ENCODE measurements at regions not wholly inside any gene's neighbourhood (a gene's known extent, or its start where the extent isn't known, plus 50 kb on each side); places are given as distances from the start of the nearest gene placed in this dataset.
A peak's percentile ranks its signal among the peaks of the same experiment; 100 is the strongest.

DNA sequence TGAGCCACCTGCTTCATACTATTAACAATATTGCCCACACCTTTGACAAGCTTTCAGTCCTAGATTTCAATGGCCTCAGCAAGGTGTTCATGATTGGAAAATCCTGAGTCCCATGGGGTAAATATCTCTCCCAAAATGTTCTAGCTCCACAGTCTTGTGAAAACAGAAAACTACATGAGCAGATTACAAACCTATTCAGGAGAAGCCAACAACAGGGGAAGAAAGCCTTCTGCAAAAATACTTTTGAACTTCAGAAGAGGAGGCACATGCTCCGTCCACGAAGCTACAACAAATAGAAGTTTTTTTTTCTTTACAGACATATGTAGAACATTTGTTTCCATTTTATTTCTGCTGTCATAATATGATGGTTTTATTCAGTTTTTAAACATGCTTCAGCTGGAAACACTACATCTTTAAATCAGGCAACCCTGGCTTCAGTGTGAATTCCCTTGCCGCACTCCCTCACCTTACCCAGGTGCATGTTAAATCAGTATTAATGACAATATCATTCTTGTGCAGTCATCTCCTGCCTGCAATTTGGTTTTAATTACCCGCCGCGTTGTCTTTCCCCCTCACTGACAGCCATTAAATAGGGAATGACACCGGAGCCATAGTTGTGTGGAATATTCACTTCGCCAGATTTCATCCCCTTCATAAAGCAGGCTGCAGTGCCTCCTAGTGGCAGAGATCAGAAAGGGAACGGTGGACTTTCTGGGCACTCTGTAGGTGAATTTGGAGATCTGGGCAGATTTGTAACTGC is 725.5 kb upstream of the ARRDC4 start:
- H3K27ac ChIP-seq: no peak overlapping the region
- TF ChIP-seq, protein P1, sequence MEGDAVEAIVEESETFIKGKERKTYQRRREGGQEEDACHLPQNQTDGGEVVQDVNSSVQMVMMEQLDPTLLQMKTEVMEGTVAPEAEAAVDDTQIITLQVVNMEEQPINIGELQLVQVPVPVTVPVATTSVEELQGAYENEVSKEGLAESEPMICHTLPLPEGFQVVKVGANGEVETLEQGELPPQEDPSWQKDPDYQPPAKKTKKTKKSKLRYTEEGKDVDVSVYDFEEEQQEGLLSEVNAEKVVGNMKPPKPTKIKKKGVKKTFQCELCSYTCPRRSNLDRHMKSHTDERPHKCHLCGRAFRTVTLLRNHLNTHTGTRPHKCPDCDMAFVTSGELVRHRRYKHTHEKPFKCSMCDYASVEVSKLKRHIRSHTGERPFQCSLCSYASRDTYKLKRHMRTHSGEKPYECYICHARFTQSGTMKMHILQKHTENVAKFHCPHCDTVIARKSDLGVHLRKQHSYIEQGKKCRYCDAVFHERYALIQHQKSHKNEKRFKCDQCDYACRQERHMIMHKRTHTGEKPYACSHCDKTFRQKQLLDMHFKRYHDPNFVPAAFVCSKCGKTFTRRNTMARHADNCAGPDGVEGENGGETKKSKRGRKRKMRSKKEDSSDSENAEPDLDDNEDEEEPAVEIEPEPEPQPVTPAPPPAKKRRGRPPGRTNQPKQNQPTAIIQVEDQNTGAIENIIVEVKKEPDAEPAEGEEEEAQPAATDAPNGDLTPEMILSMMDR (IDR thresholded peaks at IDR 0.05; ENCODE audit: low read depth, low read length): peak; percentile 90
- H3K4me1 ChIP-seq (ENCODE audit: low read depth): no peaks in the 10 kb centered on the region
- H3K9me3 ChIP-seq (ENCODE audit: low read depth): no peaks in the 10 kb centered on the region
- H3K4me3 ChIP-seq: no peak overlapping the region
- H3K36me3 ChIP-seq: no peaks in the 10 kb centered on the region
- peaks cover 4% of the 10 kb centered on the region for H3K27me3 ChIP-seq
- DNase-seq (ENCODE audit: low read depth in 1 of 2, low spot score in 1 of 2): peak; percentile 60 to 75

DNA sequence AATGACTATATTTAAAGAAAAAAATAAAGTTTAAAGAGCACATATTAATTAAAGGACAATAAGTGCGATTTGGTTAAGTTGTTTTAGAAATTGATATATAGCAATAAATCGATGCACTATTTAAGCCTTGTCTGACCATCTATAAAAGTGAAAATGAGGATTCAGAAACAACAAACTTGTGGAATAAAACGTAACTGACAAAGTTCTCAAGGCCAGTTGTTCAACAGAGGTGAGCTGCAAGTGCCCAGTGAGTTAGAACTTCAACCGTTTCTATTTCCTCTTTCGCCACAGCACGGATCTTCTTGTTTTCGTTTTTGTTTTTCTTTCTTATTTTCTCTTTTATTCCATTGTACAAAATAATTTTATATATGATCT is 724.9 kb upstream of the ARRDC4 start:
- TF ChIP-seq, protein P1 (IDR thresholded peaks at IDR 0.05; ENCODE audit: low read depth, low read length): no peak
- H3K9me3 ChIP-seq (ENCODE audit: low read depth): no peaks in the 10 kb centered on the region
- peaks cover 4% of the 10 kb centered on the region for H3K27me3 ChIP-seq
- no peaks in the 10 kb centered on the region for H3K4me1 ChIP-seq (ENCODE audit: low read depth)
- no peaks in the 10 kb centered on the region for H3K36me3 ChIP-seq
- no peak overlapping the region for H3K4me3 ChIP-seq
- no peak for DNase-seq (ENCODE audit: low read depth in 1 of 2, low spot score in 1 of 2)
- H3K27ac ChIP-seq: no peak overlapping the region

DNA sequence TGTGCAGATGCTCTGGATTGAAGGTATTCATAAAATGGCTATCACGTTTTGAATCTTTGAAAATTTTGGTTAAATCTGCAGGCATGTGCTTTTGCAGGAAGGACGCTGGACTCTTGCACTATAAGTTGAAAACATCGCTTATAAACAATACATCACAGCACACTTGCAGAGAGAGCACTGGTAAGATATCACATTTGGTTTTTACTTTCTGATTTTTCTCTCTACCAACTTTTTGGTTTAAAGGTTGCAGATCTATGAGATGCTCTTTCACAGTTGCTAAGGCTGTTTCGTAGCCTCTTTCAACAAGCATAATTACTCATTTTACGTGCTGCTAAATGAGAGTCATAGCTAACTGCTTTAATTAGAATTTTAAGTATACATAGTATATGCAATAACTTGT is 724.4 kb upstream of the ARRDC4 start:
- H3K4me3 ChIP-seq: no peak overlapping the region
- no peaks in the 10 kb centered on the region for H3K36me3 ChIP-seq
- H3K27me3 ChIP-seq: peaks cover 4% of the 10 kb centered on the region
- H3K9me3 ChIP-seq (ENCODE audit: low read depth): no peaks in the 10 kb centered on the region
- H3K27ac ChIP-seq: no peak overlapping the region
- H3K4me1 ChIP-seq (ENCODE audit: low read depth): no peaks in the 10 kb centered on the region
- TF ChIP-seq, protein P1 (IDR thresholded peaks at IDR 0.05; ENCODE audit: low read depth, low read length): no peak
- DNase-seq (ENCODE audit: low read depth in 1 of 2, low spot score in 1 of 2): no peak

DNA sequence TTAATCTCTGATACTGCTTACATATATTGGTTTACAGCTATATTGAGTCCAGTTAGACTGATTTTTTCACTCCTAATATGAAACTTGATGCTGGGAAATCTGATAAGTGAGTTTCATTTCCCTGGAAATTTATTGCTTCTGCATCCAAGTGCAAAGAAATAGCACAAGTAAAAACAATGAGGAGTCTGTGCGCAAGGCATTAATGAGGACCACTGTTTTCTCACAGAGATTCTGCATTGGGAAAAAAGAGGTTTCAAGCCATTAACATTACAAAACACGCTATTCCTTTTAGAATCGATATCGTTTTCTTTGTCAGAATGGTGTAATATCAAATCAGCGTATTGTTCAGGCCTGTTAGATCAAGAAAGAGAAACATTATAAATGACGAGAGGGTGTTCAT is 723.3 kb upstream of the ARRDC4 start:
- H3K4me3 ChIP-seq: no peak overlapping the region
- no peaks in the 10 kb centered on the region for H3K4me1 ChIP-seq (ENCODE audit: low read depth)
- peaks cover 4% of the 10 kb centered on the region for H3K27me3 ChIP-seq
- DNase-seq (ENCODE audit: low read depth in 1 of 2, low spot score in 1 of 2): no peak
- H3K36me3 ChIP-seq: no peaks in the 10 kb centered on the region
- H3K9me3 ChIP-seq (ENCODE audit: low read depth): no peaks in the 10 kb centered on the region
- TF ChIP-seq, protein P1 (IDR thresholded peaks at IDR 0.05; ENCODE audit: low read depth, low read length): no peak
- no peak overlapping the region for H3K27ac ChIP-seq

DNA sequence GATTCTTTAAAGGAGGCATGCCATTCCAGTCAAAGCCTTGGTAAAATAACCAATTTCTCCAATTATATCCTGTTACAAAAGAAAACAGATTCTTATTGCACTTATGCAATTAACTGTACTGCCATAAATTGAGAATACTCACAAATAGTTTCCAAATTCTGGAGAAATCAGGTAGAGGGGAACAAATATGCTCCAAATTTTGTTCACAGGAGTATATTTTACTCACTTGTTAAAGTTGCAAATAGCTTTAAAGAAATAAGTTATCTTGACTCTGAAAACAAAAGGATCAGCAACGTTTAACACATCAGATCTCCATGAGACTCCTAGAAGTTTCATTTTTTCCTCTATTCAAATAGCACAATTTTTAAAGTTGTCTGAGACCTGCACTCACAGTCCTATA is 712.1 kb upstream of the ARRDC4 start:
- no peaks in the 10 kb centered on the region for H3K36me3 ChIP-seq
- H3K4me3 ChIP-seq: no peak overlapping the region
- H3K27ac ChIP-seq: no peak overlapping the region
- H3K9me3 ChIP-seq (ENCODE audit: low read depth): no peaks in the 10 kb centered on the region
- no peak for DNase-seq (ENCODE audit: low read depth in 1 of 2, low spot score in 1 of 2)
- no peaks in the 10 kb centered on the region for H3K4me1 ChIP-seq (ENCODE audit: low read depth)
- TF ChIP-seq, protein P1 (IDR thresholded peaks at IDR 0.05; ENCODE audit: low read depth, low read length): no peak
- H3K27me3 ChIP-seq: no peaks in the 10 kb centered on the region
